KMS-11 (cell line): ENCODE measurements at regions not wholly inside any gene's neighbourhood (a gene's known extent, or its start where the extent isn't known, plus 50 kb on each side); places are given as distances from the start of the nearest gene placed in this dataset.
"Not testable (repeated sequence)": the region's sequence is repeated elsewhere in the genome, so short reads cannot be mapped to it uniquely, and the experiment has no call there.

Experiments used
- H2AFZ ChIP-seq: fragments of 200-600 bp; sonication (generic); 2 replicates; pipeline ENCODE4 v1.6.1; 2016; ENCODE audit warnings: antibody characterized with exemption, mixed run types, low read depth
- H3K27ac ChIP-seq: fragments of 200-600 bp; sonication (generic); 2 replicates; pipeline ENCODE4 v1.6.1; 2016; ENCODE audit warnings: mild to moderate bottlenecking, mixed run types
- H3K27me3 ChIP-seq: fragments of 200-600 bp; sonication (generic); 2 replicates; pipeline ENCODE4 v1.6.1; 2017; ENCODE audit warnings: mild to moderate bottlenecking, low read depth, mixed run types, moderate library complexity; ENCODE audit not compliant: insufficient read depth
- H3K36me3 ChIP-seq: fragments of 200-600 bp; sonication (generic); 2 replicates; pipeline ENCODE4 v1.6.1; 2017; ENCODE audit warnings: mild to moderate bottlenecking, mixed run types; ENCODE audit not compliant: insufficient read depth
- H3K4me1 ChIP-seq: fragments of 200-600 bp; sonication (generic); 2 replicates; pipeline ENCODE4 v1.6.1; 2016; ENCODE audit warnings: mild to moderate bottlenecking, low read depth, mixed run types; ENCODE audit not compliant: poor library complexity, severe bottlenecking
- H3K4me2 ChIP-seq: fragments of 200-600 bp; sonication (generic); 2 replicates; pipeline ENCODE4 v1.7.0; 2016; ENCODE audit warnings: mild to moderate bottlenecking, mixed run types
- H3K4me3 ChIP-seq: fragments of 200-600 bp; sonication (generic); IDR thresholded peaks from 2 replicates; pipeline ENCODE4 v1.6.1; 2017; ENCODE audit warnings: low read depth, low read length, mixed read lengths; ENCODE audit not compliant: insufficient read depth
- H3K79me2 ChIP-seq: fragments of 200-600 bp; sonication (generic); 2 replicates; pipeline ENCODE4 v1.6.1; 2016; ENCODE audit warnings: low read depth, mixed run types; ENCODE audit not compliant: insufficient read depth
- H3K9ac ChIP-seq: fragments of 200-600 bp; sonication (generic); 2 replicates; pipeline ENCODE4 v1.6.1; 2016; ENCODE audit warnings: mild to moderate bottlenecking, mixed run types
- H4K20me1 ChIP-seq: fragments of 200-600 bp; sonication (generic); 2 replicates; pipeline ENCODE4 v1.6.1; 2016; ENCODE audit warnings: mild to moderate bottlenecking, mixed run types; ENCODE audit not compliant: insufficient read depth
- TF ChIP-seq, protein P1 (sequence below): fragments of 200-600 bp; sonication (generic); conservative IDR thresholded peaks from 2 replicates; pipeline ENCODE4 v1.6.1; 2017; ENCODE audit warnings: low read depth, mild to moderate bottlenecking, antibody characterized with exemption, low read length, moderate library complexity, mixed read lengths

DNA sequence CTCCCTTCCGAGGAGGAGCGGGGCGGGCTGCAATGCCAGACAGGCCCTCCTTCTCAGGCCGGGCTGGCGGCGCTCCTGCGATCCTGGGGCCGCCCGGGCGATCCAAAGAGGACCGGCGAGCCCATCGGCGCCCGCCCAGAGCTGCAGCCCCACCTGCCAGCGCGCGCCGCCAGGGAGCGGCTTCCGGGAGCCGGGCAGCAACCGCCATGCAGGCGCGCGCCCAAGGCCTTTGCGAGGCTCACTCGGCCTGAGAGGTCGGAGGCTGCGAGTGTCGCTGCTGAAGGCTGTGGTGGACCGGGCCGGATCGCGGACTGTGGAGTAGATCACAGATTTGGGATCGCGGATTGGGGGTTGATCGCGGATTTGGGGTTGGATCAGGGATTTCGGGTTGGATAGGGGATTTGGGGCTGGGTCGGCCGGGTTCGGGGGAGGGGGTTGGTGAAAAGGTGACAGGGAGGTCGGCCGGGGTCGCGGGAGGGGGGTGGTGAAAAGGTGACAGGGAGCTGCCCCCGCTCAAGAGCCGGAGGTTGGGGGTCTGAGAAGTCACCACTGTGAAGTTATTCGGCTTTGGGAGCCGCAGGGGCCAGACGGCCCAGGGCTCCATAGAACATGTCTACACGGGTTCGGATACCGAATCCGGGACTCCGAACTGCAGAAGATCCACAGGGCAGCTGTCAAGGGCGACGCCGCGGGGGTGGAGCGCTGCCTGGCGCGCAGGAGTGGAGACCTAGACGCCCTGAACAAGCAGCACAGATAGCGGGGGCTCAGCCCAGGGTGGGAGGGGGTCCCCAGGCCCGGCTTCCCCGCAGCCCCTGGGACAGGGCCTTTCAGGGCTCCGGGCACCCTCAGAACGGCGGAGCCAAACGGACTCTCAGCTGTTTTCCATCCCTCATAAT is 1213.4 kb downstream of the FOXD4L5 start:
- H3K4me3 ChIP-seq, H2AFZ ChIP-seq, H3K4me1 ChIP-seq, H3K79me2 ChIP-seq, H3K27me3 ChIP-seq, H4K20me1 ChIP-seq, H3K9ac ChIP-seq, H3K27ac ChIP-seq, H3K36me3 ChIP-seq, H3K4me2 ChIP-seq: not testable (repeated sequence)

DNA sequence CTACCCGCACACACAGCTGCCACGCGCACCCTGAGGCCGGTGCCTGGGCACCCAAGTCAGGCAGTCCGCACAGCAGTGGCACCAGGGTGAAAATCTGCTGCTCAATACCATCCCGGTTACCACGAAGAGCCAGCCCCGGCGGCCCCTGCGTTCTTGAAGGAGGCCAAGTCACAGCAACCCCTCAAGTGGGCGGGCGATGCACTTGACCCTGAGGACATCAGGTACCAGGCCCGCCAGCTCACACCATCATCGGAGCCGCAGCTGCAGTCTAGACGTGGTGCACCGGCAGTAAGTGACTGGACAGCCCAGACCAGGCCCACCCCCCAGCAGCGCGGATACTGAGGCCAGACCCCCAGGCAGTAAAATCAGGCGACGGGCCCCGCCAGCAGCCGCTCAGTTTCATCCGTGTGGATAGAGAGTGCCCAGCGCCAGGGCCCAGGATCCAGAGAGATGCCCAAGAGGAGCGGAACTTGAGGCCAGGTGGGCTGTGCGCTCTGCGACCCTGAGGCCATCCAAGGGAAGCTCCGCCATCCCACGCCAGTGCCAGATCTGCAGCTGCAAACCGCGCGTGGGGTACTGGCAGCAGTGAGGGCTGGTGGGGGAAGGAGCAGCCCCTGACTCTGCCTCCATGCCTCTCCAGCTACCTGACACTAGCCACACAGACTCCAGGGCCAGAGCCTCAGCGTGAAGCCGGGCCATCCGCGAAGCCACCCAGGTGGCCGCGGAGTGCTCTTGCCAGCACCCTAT is 1214.2 kb downstream of the FOXD4L5 start:
- H2AFZ ChIP-seq, H3K36me3 ChIP-seq, H3K4me2 ChIP-seq, H3K4me1 ChIP-seq, H3K9ac ChIP-seq, H4K20me1 ChIP-seq, H3K4me3 ChIP-seq, H3K27me3 ChIP-seq, H3K27ac ChIP-seq, H3K79me2 ChIP-seq: not testable (repeated sequence)

DNA sequence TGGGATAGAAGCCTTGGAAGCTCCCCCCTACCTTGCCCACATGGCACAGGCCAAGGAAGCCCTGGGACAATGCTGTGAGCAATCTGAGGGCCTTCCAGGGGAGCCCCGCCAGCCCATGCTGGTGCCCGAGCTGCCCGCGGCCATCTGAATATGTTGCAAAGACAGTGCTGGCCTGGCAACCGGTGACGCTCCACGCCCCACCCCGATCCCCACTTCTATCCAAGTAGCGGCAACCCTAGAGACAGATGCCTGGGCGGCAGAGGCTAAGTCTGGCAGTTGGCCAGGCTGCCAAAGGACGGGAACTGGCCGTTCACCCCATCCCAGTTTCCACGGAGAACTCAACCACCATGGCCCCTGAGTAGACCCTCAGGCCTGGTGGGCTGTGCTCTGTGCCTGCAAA is 1214.9 kb downstream of the FOXD4L5 start:
- H3K36me3 ChIP-seq, H2AFZ ChIP-seq, H3K27ac ChIP-seq, H3K27me3 ChIP-seq, H3K4me1 ChIP-seq, H3K79me2 ChIP-seq, H4K20me1 ChIP-seq, H3K4me3 ChIP-seq, H3K9ac ChIP-seq, H3K4me2 ChIP-seq: not testable (repeated sequence)

DNA sequence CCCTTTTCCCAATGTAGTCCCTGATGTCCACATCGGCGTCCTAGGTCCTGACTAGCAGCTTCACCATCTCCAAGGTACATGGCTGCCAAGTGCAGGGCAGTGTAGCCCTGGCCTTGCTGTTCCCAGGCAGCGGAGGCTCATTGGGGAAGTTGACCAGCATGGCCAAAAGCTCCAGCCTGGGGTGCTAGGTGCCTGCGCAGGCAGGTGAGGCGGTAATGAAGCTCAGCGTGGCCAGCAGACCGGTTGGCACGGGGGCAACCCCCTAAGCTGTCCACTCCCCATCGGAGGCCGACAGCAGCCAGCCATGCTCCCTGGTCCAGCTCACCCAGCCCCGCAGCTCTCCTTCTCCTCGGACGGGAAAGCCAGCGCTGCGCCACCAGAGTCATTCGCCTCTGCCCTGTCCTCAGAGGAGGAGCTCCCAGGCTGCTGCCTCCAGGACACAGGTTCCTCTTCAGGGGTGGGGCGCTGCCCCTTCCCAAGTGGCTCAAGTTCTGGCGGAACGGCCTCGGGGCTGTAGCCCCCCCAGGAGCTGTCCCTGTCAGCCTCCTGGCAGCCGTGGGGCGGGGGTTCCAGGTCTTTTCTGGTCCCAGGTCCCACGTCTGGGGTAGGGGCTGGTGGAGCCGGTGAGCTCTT is 1218.2 kb downstream of the FOXD4L5 start:
- Histone ChIP-seq H3K27ac (no peak overlapping the region), H2AFZ (no peak overlapping the region), H3K4me3 (no peak overlapping the region), H4K20me1 (no peaks in the 10 kb centered on the region), H3K4me2 (no peak overlapping the region), H3K9ac (no peak overlapping the region), H3K79me2 (no peaks in the 10 kb centered on the region), H3K27me3 (no peaks in the 10 kb centered on the region), H3K36me3 (no peaks in the 10 kb centered on the region), H3K4me1 (no peaks in the 10 kb centered on the region)
- TF ChIP-seq, protein P1, sequence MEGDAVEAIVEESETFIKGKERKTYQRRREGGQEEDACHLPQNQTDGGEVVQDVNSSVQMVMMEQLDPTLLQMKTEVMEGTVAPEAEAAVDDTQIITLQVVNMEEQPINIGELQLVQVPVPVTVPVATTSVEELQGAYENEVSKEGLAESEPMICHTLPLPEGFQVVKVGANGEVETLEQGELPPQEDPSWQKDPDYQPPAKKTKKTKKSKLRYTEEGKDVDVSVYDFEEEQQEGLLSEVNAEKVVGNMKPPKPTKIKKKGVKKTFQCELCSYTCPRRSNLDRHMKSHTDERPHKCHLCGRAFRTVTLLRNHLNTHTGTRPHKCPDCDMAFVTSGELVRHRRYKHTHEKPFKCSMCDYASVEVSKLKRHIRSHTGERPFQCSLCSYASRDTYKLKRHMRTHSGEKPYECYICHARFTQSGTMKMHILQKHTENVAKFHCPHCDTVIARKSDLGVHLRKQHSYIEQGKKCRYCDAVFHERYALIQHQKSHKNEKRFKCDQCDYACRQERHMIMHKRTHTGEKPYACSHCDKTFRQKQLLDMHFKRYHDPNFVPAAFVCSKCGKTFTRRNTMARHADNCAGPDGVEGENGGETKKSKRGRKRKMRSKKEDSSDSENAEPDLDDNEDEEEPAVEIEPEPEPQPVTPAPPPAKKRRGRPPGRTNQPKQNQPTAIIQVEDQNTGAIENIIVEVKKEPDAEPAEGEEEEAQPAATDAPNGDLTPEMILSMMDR, result no peak

DNA sequence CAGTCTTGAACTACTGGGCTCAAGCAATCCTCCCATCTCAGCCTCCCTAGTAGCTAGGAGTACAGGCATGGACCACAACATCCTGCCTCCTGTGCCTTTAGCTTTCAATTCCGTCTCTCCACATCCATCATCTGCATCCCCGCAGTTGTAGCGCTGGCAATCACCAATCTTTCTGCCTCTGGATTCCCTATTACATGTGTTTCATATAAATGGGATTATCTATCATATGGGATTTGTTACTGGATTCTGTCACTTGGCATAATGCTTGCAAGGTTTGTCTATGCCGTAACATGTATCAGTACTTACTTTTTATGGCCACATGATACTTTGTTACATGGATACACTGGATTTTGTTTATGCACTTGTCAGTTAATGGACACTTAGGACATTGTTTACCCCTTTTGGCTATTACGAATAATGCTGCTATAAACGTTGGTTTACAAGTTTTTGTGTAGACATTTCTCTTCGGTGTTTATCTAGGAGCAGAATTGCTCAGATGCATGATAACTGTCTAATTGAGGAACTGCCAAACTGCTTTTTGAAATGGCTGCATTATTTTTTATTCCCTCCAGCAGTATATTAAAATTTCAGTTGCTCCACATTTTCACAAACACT is 1223.9 kb downstream of the FOXD4L5 start:
- TF ChIP-seq, protein P1, result no peak
- Histone ChIP-seq H3K4me2 (no peak overlapping the region), H3K4me3 (no peak overlapping the region), H4K20me1 (no peaks in the 10 kb centered on the region), H2AFZ (no peak overlapping the region), H3K4me1 (no peaks in the 10 kb centered on the region), H3K27ac (no peak overlapping the region), H3K36me3 (no peaks in the 10 kb centered on the region), H3K9ac (no peak overlapping the region), H3K27me3 (no peaks in the 10 kb centered on the region), H3K79me2 (no peaks in the 10 kb centered on the region)

DNA sequence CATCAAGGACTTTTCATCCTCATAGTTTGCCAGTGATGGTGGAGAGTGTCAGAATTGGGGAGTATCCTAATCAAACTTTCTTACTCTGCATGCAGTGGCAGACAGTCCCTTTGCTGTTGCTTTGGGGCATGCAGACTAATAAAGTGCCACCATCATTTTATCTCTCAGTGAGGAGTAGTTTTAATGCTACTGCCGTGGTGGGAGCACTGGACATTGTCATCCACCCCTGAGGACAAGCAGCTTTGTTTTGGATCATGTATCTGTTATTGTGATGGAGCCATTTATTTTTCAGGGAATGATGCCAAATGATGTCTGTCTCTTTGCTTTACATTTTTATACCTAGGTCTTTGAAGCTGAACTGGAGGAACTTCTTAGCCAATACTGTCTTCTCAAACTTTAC is 1226.9 kb downstream of the FOXD4L5 start:
- not testable (repeated sequence) for H3K27ac ChIP-seq, H3K4me1 ChIP-seq, H4K20me1 ChIP-seq, H2AFZ ChIP-seq, H3K36me3 ChIP-seq, H3K9ac ChIP-seq, H3K4me3 ChIP-seq, H3K79me2 ChIP-seq, H3K4me2 ChIP-seq, H3K27me3 ChIP-seq
